A673 (cell line): ENCODE measurements at regions not wholly inside any gene's neighbourhood (a gene's known extent, or its start where the extent isn't known, plus 50 kb on each side); places are given as distances from the start of the nearest gene placed in this dataset.
"Not testable (repeated sequence)": the region's sequence is repeated elsewhere in the genome, so short reads cannot be mapped to it uniquely, and the experiment has no call there.

Experiments used
- BruUV-seq: library from RNA; stranded (reverse); fragments of 400-500 nt; replicated peaks from 2 replicates; lab custom pipeline; 2021; lab: Mats Ljungman, UMichigan
- CTCF ChIA-PET: fragments of 300-600 bp; sonication (Branson Sonifier 250); formaldehyde crosslinking; loops from one replicate; lab custom pipeline; 2022; ENCODE audit warnings: antibody characterized with exemption; lab: Charles Lee
- POLR2A ChIA-PET: fragments of 300-600 bp; sonication (Branson Sonifier 250); formaldehyde crosslinking; loops from one replicate; lab custom pipeline; 2022; ENCODE audit warnings: antibody characterized with exemption; ENCODE audit not compliant: low non-redundant PET; lab: Charles Lee
- DNase-seq: peaks from one replicate; pipeline ENCODE4 v3.0.0-alpha.2; 2015; ENCODE audit warnings: low spot score
- H3K27ac ChIP-seq: fragments of 200-600 bp; sonication (generic); 2 replicates; pipeline ENCODE4 v1.5.1; 2016; ENCODE audit warnings: mixed run types, low read depth, mild to moderate bottlenecking, mixed read lengths, antibody characterized with exemption, low read length; ENCODE audit not compliant: poor library complexity, severe bottlenecking
- H3K27me3 ChIP-seq: fragments of 200-600 bp; sonication (generic); replicated peaks from 2 replicates; pipeline ENCODE4 v1.6.1; 2017; ENCODE audit warnings: mixed run types, low read depth, mild to moderate bottlenecking, mixed read lengths, antibody characterized with exemption, low read length; ENCODE audit not compliant: insufficient read depth, poor library complexity
- H3K36me3 ChIP-seq: fragments of 200-600 bp; sonication (generic); 2 replicates; pipeline ENCODE4 v1.6.1; 2016; ENCODE audit warnings: mixed run types, mild to moderate bottlenecking, mixed read lengths, antibody characterized with exemption, low read length; ENCODE audit not compliant: insufficient read depth, poor library complexity, severe bottlenecking
- H3K4me1 ChIP-seq: fragments of 200-600 bp; sonication (generic); 2 replicates; pipeline ENCODE4 v1.6.1; 2017; ENCODE audit warnings: mixed run types, mild to moderate bottlenecking, mixed read lengths, antibody characterized with exemption, low read length; ENCODE audit not compliant: insufficient read depth, poor library complexity, severe bottlenecking
- H3K4me3 ChIP-seq: fragments of 200-600 bp; sonication (generic); 2 replicates; pipeline ENCODE4 v1.5.1; 2016; ENCODE audit warnings: low read depth, mixed run types, mild to moderate bottlenecking, mixed read lengths, low read length; ENCODE audit not compliant: poor library complexity, severe bottlenecking
- H3K9me3 ChIP-seq: fragments of 200-600 bp; sonication (generic); 2 replicates; pipeline ENCODE4 v1.6.1; 2016; ENCODE audit warnings: mixed run types, low read depth, mild to moderate bottlenecking, mixed read lengths, antibody characterized with exemption, low read length; ENCODE audit not compliant: poor library complexity, severe bottlenecking
- EZH2 ChIP-seq: fragments of 200-600 bp; sonication (generic); IDR thresholded peaks from 2 replicates; pipeline ENCODE4 v1.6.1; 2017; ENCODE audit warnings: borderline replicate concordance, low read depth, mild to moderate bottlenecking, mixed read lengths, antibody characterized with exemption, low read length; ENCODE audit not compliant: poor library complexity, severe bottlenecking
- intact Hi-C: fragments of 100-400 bp; cut with micrococcal nuclease; formaldehyde crosslinking; loops from one replicate; pipeline ENCODE4 v1.10.0; 2022; ENCODE audit not compliant: unreplicated experiment
- TF ChIP-seq, protein P1 (sequence below): fragments of 300-800, 200-600 bp; sonication (generic); conservative IDR thresholded peaks from 2 replicates; pipeline ENCODE4 v1.5.1; 2017; ENCODE audit warnings: low read depth, mild to moderate bottlenecking, antibody characterized with exemption, low read length, moderate library complexity, mixed read lengths

DNA sequence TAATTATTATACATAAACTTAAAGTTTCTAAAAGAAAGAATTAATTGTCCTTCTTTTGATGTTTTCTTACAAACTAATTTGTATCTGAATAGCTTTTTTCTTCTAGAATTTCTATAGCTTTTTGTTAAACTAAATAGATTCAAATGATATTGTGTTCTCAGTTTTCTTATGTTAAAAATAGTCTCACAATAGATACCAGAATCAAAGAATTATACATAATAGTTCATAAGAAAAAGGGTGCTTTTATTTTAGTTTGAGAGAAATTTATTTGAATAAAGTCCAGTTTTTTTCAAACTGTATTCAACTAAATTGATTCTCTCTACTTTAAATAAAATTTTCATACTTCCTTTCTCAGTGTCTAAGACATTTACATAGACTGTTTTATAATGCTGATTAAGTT is 274.8 kb downstream of the SEMA3D start:
- intact Hi-C loops: loop anchor here (5.0 kb wide), 1 partner anchor 105 kb away; no protein-coding TSS in a partner anchor
- Histone ChIP-seq H3K27ac (no peak overlapping the region), H3K4me1 (no peaks in the 10 kb centered on the region), H3K9me3 (no peaks in the 10 kb centered on the region), H3K4me3 (no peak overlapping the region), H3K36me3 (no peaks in the 10 kb centered on the region), H3K27me3 (no peaks in the 10 kb centered on the region)
- no peak for DNase-seq
- POLR2A ChIA-PET: no interaction called here
- CTCF ChIA-PET: no interaction called here
- TF ChIP-seq, protein P1, sequence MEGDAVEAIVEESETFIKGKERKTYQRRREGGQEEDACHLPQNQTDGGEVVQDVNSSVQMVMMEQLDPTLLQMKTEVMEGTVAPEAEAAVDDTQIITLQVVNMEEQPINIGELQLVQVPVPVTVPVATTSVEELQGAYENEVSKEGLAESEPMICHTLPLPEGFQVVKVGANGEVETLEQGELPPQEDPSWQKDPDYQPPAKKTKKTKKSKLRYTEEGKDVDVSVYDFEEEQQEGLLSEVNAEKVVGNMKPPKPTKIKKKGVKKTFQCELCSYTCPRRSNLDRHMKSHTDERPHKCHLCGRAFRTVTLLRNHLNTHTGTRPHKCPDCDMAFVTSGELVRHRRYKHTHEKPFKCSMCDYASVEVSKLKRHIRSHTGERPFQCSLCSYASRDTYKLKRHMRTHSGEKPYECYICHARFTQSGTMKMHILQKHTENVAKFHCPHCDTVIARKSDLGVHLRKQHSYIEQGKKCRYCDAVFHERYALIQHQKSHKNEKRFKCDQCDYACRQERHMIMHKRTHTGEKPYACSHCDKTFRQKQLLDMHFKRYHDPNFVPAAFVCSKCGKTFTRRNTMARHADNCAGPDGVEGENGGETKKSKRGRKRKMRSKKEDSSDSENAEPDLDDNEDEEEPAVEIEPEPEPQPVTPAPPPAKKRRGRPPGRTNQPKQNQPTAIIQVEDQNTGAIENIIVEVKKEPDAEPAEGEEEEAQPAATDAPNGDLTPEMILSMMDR: no peak
- no peak for TF ChIP-seq EZH2
- BruUV-seq: no TSS peak

DNA sequence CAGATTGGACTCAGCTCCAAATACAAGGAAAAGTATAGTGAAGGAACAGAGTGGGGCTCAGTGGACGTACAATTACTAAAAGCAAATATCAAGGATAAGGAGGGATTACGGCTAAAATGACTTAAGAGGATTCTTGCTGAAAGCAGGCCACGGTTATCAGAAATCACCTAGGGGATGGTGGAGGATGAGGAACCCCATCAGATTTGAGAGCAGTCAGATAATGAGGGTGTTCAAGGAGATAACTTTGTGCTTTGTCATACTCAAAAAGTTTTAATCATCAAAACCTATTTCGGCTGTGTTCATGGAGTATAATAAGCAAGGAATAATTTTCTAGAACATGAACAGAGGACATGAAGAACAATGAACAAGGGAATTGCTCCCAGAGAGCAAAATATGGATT is 275.8 kb downstream of the SEMA3D start:
- POLR2A ChIA-PET: no interaction called here
- H3K36me3 ChIP-seq: no peaks in the 10 kb centered on the region
- no peaks in the 10 kb centered on the region for H3K4me1 ChIP-seq
- no peak overlapping the region for H3K4me3 ChIP-seq
- intact Hi-C loops: loop anchor here (5.0 kb wide), 1 partner anchor 106 kb away; no protein-coding TSS in a partner anchor
- H3K9me3 ChIP-seq: no peaks in the 10 kb centered on the region
- CTCF ChIA-PET: no interaction called here
- BruUV-seq: no TSS peak
- H3K27me3 ChIP-seq: no peaks in the 10 kb centered on the region
- no peak overlapping the region for H3K27ac ChIP-seq
- no peak for TF ChIP-seq EZH2
- TF ChIP-seq, protein P1: no peak
- no peak for DNase-seq

DNA sequence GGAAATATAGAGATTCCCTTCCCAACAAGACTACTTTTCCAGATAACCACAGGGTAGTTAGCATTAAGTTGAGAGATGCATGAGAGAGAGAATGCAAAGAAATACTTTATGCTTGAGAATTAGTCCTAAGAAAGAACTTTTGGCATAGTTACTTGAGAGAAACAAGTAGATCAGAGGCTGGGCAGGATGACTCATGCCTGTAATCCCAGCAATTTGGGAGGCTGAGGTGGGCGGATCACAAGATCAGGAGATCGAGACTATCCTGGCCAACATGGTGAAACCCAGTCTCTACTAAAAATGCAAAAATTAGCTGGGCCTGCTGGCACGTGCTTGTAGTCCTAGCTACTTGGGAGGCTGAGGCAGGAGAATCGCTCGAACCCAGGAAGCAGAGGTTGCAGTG is 276.5 kb downstream of the SEMA3D start:
- H3K27ac ChIP-seq, BruUV-seq, POLR2A ChIA-PET, H3K4me1 ChIP-seq, DNase-seq, H3K9me3 ChIP-seq, H3K27me3 ChIP-seq, H3K4me3 ChIP-seq, CTCF ChIA-PET, H3K36me3 ChIP-seq: not testable (repeated sequence)
- intact Hi-C loops: loop anchor here (5.0 kb wide), 1 partner anchor 107 kb away; no protein-coding TSS in a partner anchor

DNA sequence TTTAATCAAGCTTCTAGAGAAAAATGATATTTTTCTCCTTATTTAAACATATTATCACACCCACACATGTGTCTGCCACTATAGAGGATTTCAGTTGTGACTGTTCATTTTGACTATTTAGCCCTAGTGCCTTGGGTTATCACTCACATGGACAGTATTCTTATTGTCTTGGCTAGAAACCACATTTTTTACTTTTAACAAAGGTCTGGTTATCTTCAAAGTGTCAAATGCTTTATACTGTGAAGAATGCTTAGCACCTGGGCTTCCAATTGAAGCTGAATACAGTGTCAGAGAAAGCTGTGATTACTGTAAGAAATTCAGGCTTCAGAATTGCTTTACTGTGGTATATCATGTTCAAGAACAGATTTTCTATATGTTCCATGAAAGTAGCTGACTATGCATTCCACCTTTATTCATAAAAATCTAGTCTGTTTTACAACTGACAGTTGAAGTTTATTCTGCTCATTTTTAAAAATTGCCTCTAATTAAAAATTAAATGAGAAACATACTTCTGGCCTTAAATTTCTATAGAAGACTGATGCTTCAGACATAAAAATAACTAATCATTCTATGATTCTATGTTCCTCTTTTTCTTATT is 278.6 kb downstream of the SEMA3D start:
- no peaks in the 10 kb centered on the region for H3K4me1 ChIP-seq
- TF ChIP-seq, protein P1: no peak
- no peak for TF ChIP-seq EZH2
- no peaks in the 10 kb centered on the region for H3K9me3 ChIP-seq
- no TSS peak for BruUV-seq
- no peak overlapping the region for H3K27ac ChIP-seq
- CTCF ChIA-PET: no interaction called here
- no peaks in the 10 kb centered on the region for H3K27me3 ChIP-seq
- no peak for DNase-seq
- H3K4me3 ChIP-seq: no peak overlapping the region
- POLR2A ChIA-PET: no interaction called here
- intact Hi-C loops: no loop called here
- no peaks in the 10 kb centered on the region for H3K36me3 ChIP-seq
